HL-60 (cell line): ENCODE measurements at regions not wholly inside any gene's neighbourhood (a gene's known extent, or its start where the extent isn't known, plus 50 kb on each side); places are given as distances from the start of the nearest gene placed in this dataset.

Source experiments
- POLR2AphosphoS5 ChIP-seq: IDR thresholded peaks from 2 replicates; pipeline ENCODE4 v1.6.1; 2012; ENCODE audit warnings: low read depth
- TF ChIP-seq, protein P1 (sequence below): IDR thresholded peaks from one replicate; pipeline ENCODE4 v1.5.1; 2011; ENCODE audit warnings: low read length, control low read depth, inconsistent platforms; ENCODE audit not compliant: insufficient read depth

DNA sequence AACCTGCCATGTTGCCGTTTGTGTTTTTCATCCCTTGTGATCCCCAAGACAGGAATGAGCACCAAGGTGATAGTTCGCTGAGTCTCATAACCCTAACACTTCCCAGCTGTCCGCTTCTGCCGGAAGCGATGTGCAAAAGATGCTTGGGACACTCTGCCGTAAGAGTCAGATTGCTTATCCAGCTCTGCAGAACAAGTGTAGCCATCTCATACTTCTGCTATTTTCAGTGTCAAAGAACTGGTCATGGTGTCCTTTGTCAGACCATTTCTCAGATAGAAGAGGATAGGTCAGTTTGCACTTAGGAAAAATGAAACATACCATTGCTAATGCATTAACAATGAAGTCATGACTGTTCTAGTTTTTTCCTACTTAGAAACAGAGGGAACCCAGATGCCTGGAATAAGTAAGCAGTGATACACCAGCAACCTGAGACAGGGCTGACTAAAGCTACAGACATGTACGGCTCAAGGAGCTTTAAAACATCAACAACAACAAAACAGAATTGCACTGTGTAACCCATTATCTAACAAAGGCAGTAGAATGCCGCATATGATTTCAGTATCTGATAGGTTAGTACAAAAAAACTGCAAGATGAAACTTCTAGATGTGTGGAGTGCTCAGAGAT, 134.0 kb upstream of the IL12A start:
- TF ChIP-seq POLR2AphosphoS5 = no peak
- TF ChIP-seq, protein P1, sequence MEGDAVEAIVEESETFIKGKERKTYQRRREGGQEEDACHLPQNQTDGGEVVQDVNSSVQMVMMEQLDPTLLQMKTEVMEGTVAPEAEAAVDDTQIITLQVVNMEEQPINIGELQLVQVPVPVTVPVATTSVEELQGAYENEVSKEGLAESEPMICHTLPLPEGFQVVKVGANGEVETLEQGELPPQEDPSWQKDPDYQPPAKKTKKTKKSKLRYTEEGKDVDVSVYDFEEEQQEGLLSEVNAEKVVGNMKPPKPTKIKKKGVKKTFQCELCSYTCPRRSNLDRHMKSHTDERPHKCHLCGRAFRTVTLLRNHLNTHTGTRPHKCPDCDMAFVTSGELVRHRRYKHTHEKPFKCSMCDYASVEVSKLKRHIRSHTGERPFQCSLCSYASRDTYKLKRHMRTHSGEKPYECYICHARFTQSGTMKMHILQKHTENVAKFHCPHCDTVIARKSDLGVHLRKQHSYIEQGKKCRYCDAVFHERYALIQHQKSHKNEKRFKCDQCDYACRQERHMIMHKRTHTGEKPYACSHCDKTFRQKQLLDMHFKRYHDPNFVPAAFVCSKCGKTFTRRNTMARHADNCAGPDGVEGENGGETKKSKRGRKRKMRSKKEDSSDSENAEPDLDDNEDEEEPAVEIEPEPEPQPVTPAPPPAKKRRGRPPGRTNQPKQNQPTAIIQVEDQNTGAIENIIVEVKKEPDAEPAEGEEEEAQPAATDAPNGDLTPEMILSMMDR = no peak
